Prostate gland (tissue), 2 donors: ENCODE measurements at regions not wholly inside any gene's neighbourhood (a gene's known extent, or its start where the extent isn't known, plus 50 kb on each side); places are given as distances from the start of the nearest gene placed in this dataset.

Source experiments
- CTCF ChIP-seq, 4 experiments: fragments of 200-600 bp in 2 of 4; fragments of 450-650 bp in 2 of 4; sonication (generic) in 2 of 4; IDR thresholded peaks; 1 replicate in 3 of 4; 2 replicates in 1 of 4; pipeline ENCODE4 v1.5.1; 2016 to 2019; ENCODE audit warnings: antibody characterized with exemption in 4 of 4, mild to moderate bottlenecking in 2 of 4, moderate library complexity in 2 of 4
- POLR2A ChIP-seq: fragments of 450-650 bp; IDR thresholded peaks from one replicate; pipeline ENCODE4 v1.6.1; 2016; ENCODE audit warnings: antibody characterized with exemption, mild to moderate bottlenecking

GRCh38 chr4:24024157-24024556 is 134.3 kb upstream of the PPARGC1A start:
- TF ChIP-seq POLR2A (no peak), CTCF (IDR thresholded peaks at IDR 0.05) (no peak)
